GM21360 (cell line): ENCODE measurements at regions not wholly inside any gene's neighbourhood (a gene's known extent, or its start where the extent isn't known, plus 50 kb on each side); places are given as distances from the start of the nearest gene placed in this dataset.
A peak's percentile ranks its signal among the peaks of the same experiment; 100 is the strongest.
"Not testable (repeated sequence)": the region's sequence is repeated elsewhere in the genome, so short reads cannot be mapped to it uniquely, and the experiment has no call there.

Experiments used
- ATAC-seq: cut with Tn5 transposase; IDR thresholded peaks from one replicate; pipeline ENCODE4 v1.9.1; 2021; ENCODE audit warnings: mild to moderate bottlenecking, moderate library complexity; ENCODE audit not compliant: unreplicated experiment

DNA sequence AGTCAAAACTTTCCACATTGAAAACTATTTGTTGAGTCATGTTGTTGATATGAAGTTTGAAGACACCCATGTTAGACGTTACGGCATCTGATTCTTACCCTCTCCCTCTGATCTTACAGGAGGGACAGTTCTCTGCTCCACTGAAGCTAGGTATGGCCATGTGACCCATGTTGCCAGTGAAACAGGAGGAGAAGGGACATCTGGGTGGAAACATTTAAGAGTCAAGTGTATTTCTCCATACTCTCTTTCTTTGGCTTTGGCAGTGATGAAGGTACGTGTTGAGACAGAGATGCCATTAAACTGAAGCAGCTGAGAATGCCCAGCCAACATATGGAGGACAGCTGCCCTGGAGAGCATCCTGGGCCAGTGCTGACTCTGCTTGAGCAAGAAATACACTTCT, 198.4 kb upstream of the PTGFR start:
- ATAC-seq, result no peak

- ATAC-seq, result no peak
Measured at GRCh38 chr1:78297836-78298235, 192.9 kb upstream of the PTGFR start.

DNA sequence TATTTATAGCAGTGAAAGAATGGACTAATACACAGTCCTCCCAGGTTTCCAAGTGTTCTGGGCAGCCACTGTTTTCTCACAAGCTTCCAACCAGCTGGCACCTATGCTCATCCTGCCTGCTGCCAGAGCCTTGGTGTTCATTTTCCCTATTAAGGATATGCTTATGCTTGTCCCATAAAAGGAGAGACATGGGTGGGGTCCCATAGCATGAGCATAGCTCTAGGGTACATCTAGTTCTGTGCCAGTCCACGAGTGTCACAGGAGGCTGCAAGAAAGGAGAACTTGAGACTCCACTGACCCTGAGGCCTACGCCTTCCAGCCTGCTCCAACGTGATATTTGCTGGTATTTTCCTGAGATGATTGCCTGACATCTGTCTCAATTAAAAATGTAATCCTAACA, 192.4 kb upstream of the PTGFR start:
- ATAC-seq, result no peak

DNA sequence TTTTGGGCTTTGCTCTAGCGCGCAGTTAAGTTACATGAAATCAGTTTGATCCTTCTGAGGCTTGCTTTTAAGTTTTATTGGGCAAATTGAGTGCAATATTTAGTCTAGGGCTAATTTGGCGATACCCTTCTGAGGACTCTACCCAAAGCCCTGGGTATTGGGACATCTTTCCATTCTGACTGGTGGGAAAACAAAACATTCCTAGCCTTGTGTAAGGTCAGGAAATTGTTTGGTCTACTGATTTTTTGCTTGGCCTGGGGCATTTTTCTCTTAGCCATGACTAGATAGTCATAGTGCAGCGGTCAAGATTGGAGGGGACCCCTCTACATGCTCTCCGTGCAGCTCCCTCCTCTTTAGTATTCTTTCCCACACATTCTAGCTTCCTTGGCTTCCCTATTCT, 189.6 kb upstream of the PTGFR start:
- no peak for ATAC-seq

GRCh38 chr1:78303620-78304019, 187.2 kb upstream of the PTGFR start:
- no peak for ATAC-seq

DNA sequence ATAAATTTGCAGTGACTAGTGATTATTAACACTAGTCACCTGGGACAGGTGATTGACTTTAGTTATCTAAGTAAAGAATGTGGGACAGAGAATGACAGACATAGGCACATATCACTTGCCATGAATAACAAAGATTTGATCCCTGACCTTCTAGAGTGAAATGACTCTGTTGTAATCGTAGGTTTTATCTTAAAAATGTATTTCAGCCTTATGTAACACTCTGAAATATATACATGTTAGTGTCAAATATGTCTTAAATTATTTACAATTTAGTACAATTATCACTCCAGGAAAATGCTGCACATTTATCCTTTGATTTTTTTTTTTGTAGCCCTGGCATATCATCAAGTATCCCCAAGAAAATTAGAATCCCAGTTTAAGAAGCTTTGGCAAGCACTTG, 186.4 kb upstream of the PTGFR start:
- no peak for ATAC-seq

DNA sequence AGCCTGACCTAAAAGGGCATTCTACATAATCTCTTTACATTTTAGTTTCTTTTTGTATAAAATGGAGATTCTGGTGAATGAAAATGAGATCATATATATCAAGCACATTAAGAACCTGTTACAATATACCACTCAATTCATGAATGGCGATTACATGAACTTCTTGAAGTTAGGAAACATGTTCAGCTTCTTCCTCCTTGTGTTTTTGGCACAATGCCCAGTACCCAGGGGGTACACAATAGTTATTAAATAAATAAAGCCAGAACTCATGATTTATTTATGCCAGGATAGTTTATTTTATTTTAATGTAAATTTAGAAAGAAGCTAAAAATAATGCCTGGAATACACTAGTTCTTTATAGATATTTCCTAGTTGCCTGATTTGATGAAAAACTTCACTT, 186.0 kb upstream of the PTGFR start:
- ATAC-seq, result no peak

GRCh38 chr1:78310261-78310660, 180.5 kb upstream of the PTGFR start:
- not testable (repeated sequence) for ATAC-seq

- ATAC-seq, result no peak
Measured at GRCh38 chr1:78318011-78318410, 172.8 kb upstream of the PTGFR start.

DNA sequence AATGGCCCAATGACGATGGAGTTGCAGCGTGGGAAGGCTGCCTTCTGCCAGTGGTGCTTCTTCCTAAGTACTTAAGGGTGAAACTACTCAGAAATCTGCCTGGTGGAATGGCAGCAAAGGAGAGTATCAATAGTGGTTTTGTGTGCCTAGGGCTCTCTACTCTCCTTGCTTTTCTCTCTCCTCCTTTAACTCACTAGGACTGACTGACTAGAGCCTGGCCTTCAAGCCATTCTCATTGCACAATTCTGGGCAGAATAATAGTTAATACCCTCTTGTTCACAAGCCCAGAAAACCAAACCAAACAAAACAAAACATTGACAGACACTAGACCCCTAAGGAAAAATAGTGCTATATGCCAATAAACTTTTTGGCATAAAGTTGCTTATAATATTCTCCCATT, 171.2 kb upstream of the PTGFR start:
- ATAC-seq, result no peak

- no peak for ATAC-seq
Measured at GRCh38 chr1:78322928-78323680, 167.7 kb upstream of the PTGFR start.

GRCh38 chr1:78325293-78325692, 165.5 kb upstream of the PTGFR start:
- ATAC-seq, result no peak

DNA sequence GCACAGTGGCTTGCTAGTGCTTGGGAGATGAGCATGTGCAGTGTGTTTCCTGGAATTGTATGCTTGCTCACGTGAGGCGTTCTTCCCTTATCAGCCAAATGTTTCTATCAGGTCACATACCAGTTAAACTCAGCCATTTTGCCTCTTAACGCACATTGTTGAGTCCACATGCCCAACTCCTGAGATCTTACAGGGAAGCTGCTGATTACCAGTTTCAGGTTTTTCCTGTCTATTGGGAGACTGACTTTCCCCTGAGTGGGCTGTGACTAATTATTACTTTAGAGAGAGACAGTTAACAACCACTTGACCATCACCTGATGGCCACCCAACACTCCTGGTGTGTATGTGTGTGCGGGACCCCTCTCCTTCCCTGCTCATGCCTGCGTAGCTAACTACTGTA, 161.3 kb upstream of the PTGFR start:
- ATAC-seq, result no peak

- ATAC-seq, result no peak
Measured at GRCh38 chr1:78331799-78332198, 159.0 kb upstream of the PTGFR start.

DNA sequence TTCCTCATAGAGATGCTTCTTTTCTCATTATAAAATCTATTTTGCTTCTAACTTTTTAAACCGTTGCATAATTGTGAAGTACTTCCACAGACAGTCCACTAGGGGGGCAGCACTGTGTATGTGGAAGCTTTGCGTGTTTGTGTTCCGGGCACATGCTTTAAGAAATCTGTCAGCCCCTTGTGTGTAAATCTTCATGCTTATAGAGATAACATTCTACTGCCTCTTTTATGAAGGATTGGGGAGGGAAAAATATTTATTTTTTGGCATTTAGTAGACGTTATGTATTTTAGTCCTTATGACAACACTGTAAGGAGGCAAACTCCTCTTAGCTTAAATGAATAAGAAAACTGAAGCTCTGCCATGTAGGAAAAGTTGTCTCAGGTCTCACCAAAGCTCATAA, 157.3 kb upstream of the PTGFR start:
- ATAC-seq, result peak; percentile 94

GRCh38 chr1:78334114-78334513, 156.7 kb upstream of the PTGFR start:
- no peak for ATAC-seq

DNA sequence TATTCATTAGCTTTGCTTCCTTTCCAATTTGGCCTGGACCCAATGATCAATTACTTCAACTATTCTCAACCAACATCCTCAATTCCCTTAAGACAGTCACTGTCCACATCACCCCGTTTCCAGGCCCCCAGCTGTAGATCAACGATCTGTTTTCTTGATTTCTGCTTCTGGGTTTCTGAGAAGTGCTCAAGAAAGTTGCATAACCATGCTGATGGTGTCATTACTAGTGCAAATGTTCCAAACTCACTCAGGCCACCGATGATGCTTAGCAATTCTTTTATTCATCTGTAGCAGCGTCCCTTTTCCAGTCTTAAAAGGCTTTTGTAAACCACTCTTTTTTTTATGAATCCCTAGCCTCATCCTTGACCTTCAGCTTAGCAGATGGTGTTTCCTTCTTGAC, 155.8 kb upstream of the PTGFR start:
- no peak for ATAC-seq

- ATAC-seq, result not testable (repeated sequence)
Measured at GRCh38 chr1:78336751-78337150, 154.0 kb upstream of the PTGFR start.

- ATAC-seq, result no peak
Measured at GRCh38 chr1:78339490-78339889, 151.3 kb upstream of the PTGFR start.

GRCh38 chr1:78340006-78340405, 150.8 kb upstream of the PTGFR start:
- no peak for ATAC-seq

DNA sequence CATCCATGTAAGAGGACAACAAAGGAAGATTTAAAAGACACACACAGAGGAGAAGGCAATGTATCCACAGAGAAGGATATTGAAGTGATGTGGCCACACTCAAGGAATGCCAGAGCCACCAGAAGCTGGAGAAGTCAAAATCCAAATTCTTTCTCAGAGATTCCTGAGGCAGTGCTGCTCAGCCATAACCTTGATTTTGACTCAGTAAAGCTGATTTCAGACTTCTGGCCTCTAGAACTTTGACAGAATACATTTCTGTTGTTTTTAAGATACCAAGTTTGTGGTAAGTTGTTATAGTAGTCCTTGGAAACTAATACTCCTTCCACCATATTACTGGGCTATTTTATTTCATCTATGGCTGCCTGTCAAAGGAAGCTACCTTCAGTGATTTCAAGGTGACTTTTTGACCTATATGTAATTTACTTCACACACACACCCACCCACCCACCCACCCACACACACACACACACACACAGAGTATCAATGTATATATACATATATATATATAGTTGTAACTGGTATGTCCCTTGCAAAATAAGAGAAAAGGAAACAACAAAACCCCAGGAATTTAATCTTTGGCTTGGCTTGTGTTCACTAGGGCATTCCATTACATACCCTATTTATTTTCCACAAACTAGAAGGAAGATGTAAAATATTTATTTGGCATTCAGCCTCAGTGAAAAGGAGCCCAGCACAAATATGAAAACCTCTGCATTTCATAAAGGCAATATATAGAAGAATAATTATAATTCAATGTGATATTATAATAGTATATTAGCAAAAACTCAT, 142.1 kb upstream of the PTGFR start:
- no peak for ATAC-seq

DNA sequence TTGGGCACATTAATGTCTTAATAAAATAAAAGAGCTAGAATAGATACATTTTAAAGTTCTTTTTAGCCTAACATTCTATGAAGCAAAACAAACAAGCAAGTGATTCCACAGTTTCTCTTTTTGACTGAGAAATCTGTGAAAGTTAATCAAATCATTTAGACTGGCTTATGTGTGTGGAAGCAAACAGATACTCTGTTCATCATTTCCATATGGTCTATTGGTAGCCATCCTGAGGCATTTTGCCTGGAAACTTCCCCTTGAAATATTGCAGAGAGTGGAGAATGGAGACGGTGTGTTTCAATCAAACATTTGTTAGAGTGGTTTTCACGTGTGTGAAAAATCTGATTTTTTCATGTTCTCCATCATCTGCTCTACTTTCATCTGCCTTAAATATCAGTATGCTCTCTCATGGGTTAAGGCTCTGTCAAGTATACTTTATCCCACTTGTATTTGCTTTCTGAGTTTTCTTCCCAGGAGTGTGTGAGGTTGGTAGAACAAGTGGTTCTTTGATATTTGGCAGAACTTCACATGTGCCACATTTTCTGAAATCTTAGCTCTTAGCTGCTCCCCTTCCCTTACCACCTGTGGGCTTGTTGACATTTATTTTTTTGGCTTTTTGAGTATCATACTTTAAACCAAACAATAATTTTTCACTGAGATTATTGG, 139.1 kb upstream of the PTGFR start:
- ATAC-seq, result no peak
